ENCODE measurements at regions not wholly inside any gene's neighbourhood (a gene's known extent, or its start where the extent isn't known, plus 50 kb on each side); places are given as distances from the start of the nearest gene placed in this dataset.

DNA sequence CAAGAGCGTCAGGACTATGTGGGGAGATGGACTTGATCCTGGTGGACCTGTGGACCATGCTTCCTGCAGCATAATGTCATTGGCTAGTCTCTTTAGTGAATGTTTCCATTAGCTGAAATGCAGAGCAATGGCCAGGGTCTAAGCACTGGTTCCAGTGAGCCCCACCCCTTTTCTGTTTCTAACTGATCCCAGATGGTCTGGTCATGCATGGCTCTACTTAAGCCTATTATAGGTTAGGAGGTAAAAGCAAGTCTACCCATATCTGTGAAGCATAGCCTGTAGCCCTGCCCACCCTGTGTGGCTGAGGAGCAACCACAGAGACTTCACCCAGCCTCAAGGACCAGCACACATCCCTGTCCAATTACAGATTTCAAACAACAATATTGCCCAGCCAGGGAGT, 419.2 kb downstream of the ZNF385D start:
- H3K36me3 ChIP-seq (ENCODE audit: insufficient read depth, low read length, poor library complexity, severe bottlenecking) = no peaks in the 10 kb centered on the region
- no peak for DNase-seq (ENCODE audit: low spot score)
- ChIA-PET CTCF (no interaction called here), POLR2A (ENCODE audit: low non-redundant PET) (no interaction called here)
- intact Hi-C loops (cut with micrococcal nuclease; ENCODE audit: unreplicated experiment) = no loop called here
- no peak overlapping the region for H3K27ac ChIP-seq (ENCODE audit: low read depth, low read length, poor library complexity, severe bottlenecking)
- no peaks in the 10 kb centered on the region for H3K4me1 ChIP-seq (ENCODE audit: insufficient read depth, low read length, poor library complexity, severe bottlenecking)
- no TSS peak for BruUV-seq (replicated peaks)
- H3K9me3 ChIP-seq (ENCODE audit: low read depth, low read length, poor library complexity, severe bottlenecking) = peaks cover 43% of the 10 kb centered on the region
- no peaks in the 10 kb centered on the region for H3K27me3 ChIP-seq (replicated peaks; ENCODE audit: insufficient read depth, low read depth, low read length, poor library complexity)
- H3K4me3 ChIP-seq (ENCODE audit: low read depth, low read length, poor library complexity, severe bottlenecking) = no peak overlapping the region
- no peak for TF ChIP-seq CTCF (conservative IDR thresholded peaks at IDR 0.05; ENCODE audit: low read depth, low read length)
- TF ChIP-seq EZH2 (IDR thresholded peaks at IDR 0.05; ENCODE audit: borderline replicate concordance, low read depth, low read length, poor library complexity, severe bottlenecking) = no peak

DNA sequence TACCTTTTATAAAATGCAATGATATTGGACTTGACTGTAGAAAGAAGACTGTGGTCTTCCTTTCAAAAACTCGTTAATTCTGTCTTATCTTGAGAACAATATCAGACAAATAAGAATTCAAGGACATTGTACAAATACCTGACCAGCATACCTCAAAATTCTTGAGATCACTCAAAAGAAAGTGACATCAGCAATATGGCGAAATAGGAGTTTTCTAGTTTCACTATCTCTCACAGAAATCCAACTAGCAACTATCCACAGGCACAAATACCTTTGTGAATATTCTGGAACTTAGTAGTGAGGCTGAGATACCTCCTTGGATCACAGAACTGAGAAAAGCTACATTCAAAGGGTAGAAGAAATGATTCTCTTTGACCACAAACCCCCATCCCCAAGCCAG, 419.7 kb downstream of the ZNF385D start:
- BruUV-seq (replicated peaks) = no TSS peak
- Histone ChIP-seq H3K27ac (ENCODE audit: low read depth, low read length, poor library complexity, severe bottlenecking) (no peak overlapping the region), H3K4me3 (ENCODE audit: low read depth, low read length, poor library complexity, severe bottlenecking) (no peak overlapping the region), H3K36me3 (ENCODE audit: insufficient read depth, low read length, poor library complexity, severe bottlenecking) (no peaks in the 10 kb centered on the region), H3K4me1 (ENCODE audit: insufficient read depth, low read length, poor library complexity, severe bottlenecking) (no peaks in the 10 kb centered on the region), H3K27me3 (replicated peaks; ENCODE audit: insufficient read depth, low read depth, low read length, poor library complexity) (no peaks in the 10 kb centered on the region), H3K9me3 (ENCODE audit: low read depth, low read length, poor library complexity, severe bottlenecking) (peaks cover 43% of the 10 kb centered on the region)
- no peak for DNase-seq (ENCODE audit: low spot score)
- ChIA-PET CTCF (no interaction called here), POLR2A (ENCODE audit: low non-redundant PET) (no interaction called here)
- no peak for TF ChIP-seq CTCF (conservative IDR thresholded peaks at IDR 0.05; ENCODE audit: low read depth, low read length)
- no peak for TF ChIP-seq EZH2 (IDR thresholded peaks at IDR 0.05; ENCODE audit: borderline replicate concordance, low read depth, low read length, poor library complexity, severe bottlenecking)
- intact Hi-C loops (cut with micrococcal nuclease; ENCODE audit: unreplicated experiment) = no loop called here

- no peak overlapping the region for H3K4me3 ChIP-seq (ENCODE audit: low read depth, low read length, poor library complexity, severe bottlenecking)
- ChIA-PET CTCF (no interaction called here), POLR2A (ENCODE audit: low non-redundant PET) (no interaction called here)
- no peak for TF ChIP-seq EZH2 (IDR thresholded peaks at IDR 0.05; ENCODE audit: borderline replicate concordance, low read depth, low read length, poor library complexity, severe bottlenecking)
- no peak for TF ChIP-seq CTCF (conservative IDR thresholded peaks at IDR 0.05; ENCODE audit: low read depth, low read length)
- no peaks in the 10 kb centered on the region for H3K27me3 ChIP-seq (replicated peaks; ENCODE audit: insufficient read depth, low read depth, low read length, poor library complexity)
- no peak overlapping the region for H3K27ac ChIP-seq (ENCODE audit: low read depth, low read length, poor library complexity, severe bottlenecking)
- H3K36me3 ChIP-seq (ENCODE audit: insufficient read depth, low read length, poor library complexity, severe bottlenecking) = no peaks in the 10 kb centered on the region
- no peak for DNase-seq (ENCODE audit: low spot score)
- H3K9me3 ChIP-seq (ENCODE audit: low read depth, low read length, poor library complexity, severe bottlenecking) = peaks cover 35% of the 10 kb centered on the region
- intact Hi-C loops (cut with micrococcal nuclease; ENCODE audit: unreplicated experiment) = no loop called here
- H3K4me1 ChIP-seq (ENCODE audit: insufficient read depth, low read length, poor library complexity, severe bottlenecking) = no peaks in the 10 kb centered on the region
- BruUV-seq (replicated peaks) = no TSS peak
Observed at GRCh38 chr3:21330293-21330692, 420.7 kb downstream of the ZNF385D start.

All from A673 (cell line).